Neural crest cell (in vitro differentiated cells): ENCODE measurements at regions not wholly inside any gene's neighbourhood (a gene's known extent, or its start where the extent isn't known, plus 50 kb on each side); places are given as distances from the start of the nearest gene placed in this dataset.

ENCODE experiments used
- DNase-seq: peaks from one replicate; pipeline ENCODE4 v3.0.0; 2021; ENCODE audit warnings: low read depth, mixed read lengths, low spot score
- H3K27ac Mint-ChIP-seq: one replicate; pipeline ENCODE4 v1.8.0; 2021; ENCODE audit warnings: mild to moderate bottlenecking, mixed read lengths; ENCODE audit not compliant: unreplicated experiment
- H3K27me3 Mint-ChIP-seq: 2 replicates; pipeline ENCODE4 v1.8.0; 2021; ENCODE audit warnings: low read depth, mild to moderate bottlenecking, mixed read lengths
- H3K36me3 Mint-ChIP-seq: 2 replicates; pipeline ENCODE4 v1.8.0; 2021; ENCODE audit warnings: low read depth, mild to moderate bottlenecking, mixed read lengths
- H3K4me1 Mint-ChIP-seq: 2 replicates; pipeline ENCODE4 v1.8.0; 2021; ENCODE audit warnings: mixed read lengths
- H3K4me3 Mint-ChIP-seq: one replicate; pipeline ENCODE4 v1.8.0; 2021; ENCODE audit warnings: mild to moderate bottlenecking, mixed read lengths
- H3K9me3 Mint-ChIP-seq: 2 replicates; pipeline ENCODE4 v1.8.0; 2021; ENCODE audit warnings: mixed read lengths
- TF ChIP-seq, protein P1 (sequence below): fragments of 200-600 bp; sonication (generic); conservative IDR thresholded peaks from 2 replicates; pipeline ENCODE4 v1.5.0; 2021; ENCODE audit warnings: antibody characterized with exemption, mild to moderate bottlenecking

DNA sequence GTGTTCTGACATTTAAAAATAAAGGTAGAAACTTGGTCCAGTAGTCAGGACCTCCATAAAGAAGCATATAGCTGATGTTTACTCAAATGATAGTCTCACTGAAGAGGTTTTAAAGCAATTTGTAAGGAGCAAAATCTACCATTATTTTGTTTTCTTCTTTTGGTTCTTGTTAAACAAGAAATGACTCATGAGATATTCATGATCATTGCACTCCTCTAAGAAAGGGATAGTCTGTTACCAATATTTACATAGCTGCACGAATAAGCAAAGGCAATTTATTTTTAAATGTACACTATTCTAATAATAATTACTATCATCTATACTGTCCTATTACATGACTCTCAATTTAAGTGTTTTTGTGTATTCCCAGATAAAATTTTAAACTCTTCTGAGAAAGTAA, 397.9 kb downstream of the FAM47B start:
- Mint-ChIP-seq H3K9me3 (peaks cover 4% of the 10 kb centered on the region), H3K27ac (no peak overlapping the region), H3K4me3 (no peak overlapping the region), H3K27me3 (no peaks in the 10 kb centered on the region), H3K36me3 (no peaks in the 10 kb centered on the region), H3K4me1 (no peaks in the 10 kb centered on the region)
- TF ChIP-seq, protein P1, sequence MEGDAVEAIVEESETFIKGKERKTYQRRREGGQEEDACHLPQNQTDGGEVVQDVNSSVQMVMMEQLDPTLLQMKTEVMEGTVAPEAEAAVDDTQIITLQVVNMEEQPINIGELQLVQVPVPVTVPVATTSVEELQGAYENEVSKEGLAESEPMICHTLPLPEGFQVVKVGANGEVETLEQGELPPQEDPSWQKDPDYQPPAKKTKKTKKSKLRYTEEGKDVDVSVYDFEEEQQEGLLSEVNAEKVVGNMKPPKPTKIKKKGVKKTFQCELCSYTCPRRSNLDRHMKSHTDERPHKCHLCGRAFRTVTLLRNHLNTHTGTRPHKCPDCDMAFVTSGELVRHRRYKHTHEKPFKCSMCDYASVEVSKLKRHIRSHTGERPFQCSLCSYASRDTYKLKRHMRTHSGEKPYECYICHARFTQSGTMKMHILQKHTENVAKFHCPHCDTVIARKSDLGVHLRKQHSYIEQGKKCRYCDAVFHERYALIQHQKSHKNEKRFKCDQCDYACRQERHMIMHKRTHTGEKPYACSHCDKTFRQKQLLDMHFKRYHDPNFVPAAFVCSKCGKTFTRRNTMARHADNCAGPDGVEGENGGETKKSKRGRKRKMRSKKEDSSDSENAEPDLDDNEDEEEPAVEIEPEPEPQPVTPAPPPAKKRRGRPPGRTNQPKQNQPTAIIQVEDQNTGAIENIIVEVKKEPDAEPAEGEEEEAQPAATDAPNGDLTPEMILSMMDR, result no peak
- no peak for DNase-seq

DNA sequence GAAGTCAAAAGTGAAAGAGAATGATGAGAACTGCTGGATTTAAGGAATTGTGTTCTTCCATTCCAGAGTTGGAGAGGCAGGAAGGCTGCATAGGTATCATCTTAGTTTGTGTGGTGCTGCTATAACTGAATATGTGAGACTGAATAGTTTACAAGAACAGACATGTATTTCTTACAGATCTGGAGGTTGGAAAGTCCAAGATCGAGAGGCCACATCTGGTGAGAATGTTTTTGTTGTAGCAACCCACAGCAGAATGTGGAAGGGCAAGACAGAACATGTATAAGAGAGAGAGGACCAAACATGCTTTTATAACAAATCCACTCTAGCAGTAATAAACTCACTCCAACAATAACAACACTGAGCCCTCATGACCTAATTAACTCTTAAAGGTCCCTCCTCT, 408.6 kb downstream of the FAM47B start:
- Mint-ChIP-seq H3K4me3 (no peak overlapping the region), H3K4me1 (no peaks in the 10 kb centered on the region), H3K27ac (no peak overlapping the region), H3K27me3 (no peaks in the 10 kb centered on the region), H3K36me3 (no peaks in the 10 kb centered on the region), H3K9me3 (peaks cover 22% of the 10 kb centered on the region)
- DNase-seq, result no peak
- TF ChIP-seq, protein P1, result no peak

DNA sequence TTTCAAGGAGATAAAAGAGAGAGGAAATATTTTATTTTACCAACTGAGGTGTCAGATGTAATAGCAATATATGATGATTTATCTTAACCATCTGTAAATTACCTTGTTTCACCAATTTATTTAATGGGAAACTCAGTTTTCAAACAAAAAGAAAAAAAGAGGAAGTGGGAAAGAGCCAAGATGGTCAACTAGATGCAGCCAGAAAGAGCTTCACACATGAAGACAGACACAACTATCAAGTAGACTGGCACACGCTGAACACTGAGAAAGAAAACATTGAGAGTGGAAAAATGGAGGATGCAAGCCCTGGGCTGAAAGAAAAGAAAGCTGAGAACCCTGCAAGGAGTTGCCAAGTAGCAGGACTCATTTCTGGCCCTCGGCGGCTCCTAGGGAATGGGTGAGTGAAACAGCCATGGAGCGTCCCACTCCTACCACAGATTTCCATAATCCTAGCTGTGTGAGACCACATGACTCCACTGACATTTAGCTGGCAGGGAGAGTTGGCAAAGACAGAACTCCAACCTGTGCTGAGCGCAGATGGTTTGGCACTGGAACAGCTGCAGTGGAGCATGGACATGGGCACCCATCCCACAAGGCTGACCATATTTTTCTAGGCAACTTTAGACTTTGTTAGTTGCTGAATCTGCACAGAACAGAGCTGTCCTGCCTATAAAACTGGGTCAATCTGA, 409.3 kb downstream of the FAM47B start:
- TF ChIP-seq, protein P1, result no peak
- no peak overlapping the region for H3K27ac Mint-ChIP-seq
- no peaks in the 10 kb centered on the region for H3K27me3 Mint-ChIP-seq
- H3K9me3 Mint-ChIP-seq, result peaks cover 19% of the 10 kb centered on the region
- H3K36me3 Mint-ChIP-seq, result no peaks in the 10 kb centered on the region
- H3K4me1 Mint-ChIP-seq, result no peaks in the 10 kb centered on the region
- no peak for DNase-seq
- no peak overlapping the region for H3K4me3 Mint-ChIP-seq

DNA sequence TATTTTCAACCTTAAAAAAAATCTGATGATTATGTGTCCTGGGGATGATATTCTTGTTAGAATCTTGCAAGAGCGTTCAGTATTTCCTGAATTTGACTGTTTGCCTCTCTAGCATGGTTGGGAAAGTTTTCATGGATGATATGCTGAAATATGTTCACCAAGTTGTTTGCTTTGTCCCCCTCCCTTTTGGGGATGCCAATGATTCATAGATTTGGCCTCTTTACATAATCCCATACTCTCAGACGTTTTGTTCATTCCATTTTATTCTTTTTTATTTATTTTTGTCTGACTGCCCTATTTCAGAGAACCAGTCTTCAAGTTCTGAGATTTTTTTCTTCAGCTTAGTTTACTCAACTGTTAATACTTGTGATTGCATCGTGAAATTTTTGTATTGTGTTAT, 415.1 kb downstream of the FAM47B start:
- Mint-ChIP-seq H3K27me3 (no peaks in the 10 kb centered on the region), H3K27ac (no peak overlapping the region), H3K9me3 (peaks cover 25% of the 10 kb centered on the region), H3K4me1 (no peaks in the 10 kb centered on the region), H3K4me3 (no peak overlapping the region), H3K36me3 (no peaks in the 10 kb centered on the region)
- no peak for DNase-seq
- TF ChIP-seq, protein P1, result no peak

DNA sequence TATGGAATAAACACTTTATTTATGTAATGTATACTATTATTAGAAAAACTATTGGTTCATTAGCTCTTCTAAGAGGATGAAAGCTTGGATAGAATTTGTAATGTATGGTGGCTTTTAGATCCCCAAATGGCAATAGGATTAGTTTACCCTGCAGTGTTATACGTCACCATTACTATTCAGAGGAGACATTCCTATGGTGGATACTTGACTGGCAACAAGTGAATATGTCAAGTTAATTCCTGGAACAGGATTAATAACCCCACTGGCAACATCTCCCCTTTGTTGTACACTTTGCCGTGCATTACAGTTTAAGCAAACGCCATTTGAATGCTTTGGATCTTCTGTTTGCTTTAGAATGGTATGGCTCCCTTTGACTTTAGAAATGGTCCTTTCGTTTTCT, 420.3 kb downstream of the FAM47B start:
- no peak overlapping the region for H3K27ac Mint-ChIP-seq
- H3K36me3 Mint-ChIP-seq, result no peaks in the 10 kb centered on the region
- TF ChIP-seq, protein P1, result no peak
- H3K4me3 Mint-ChIP-seq, result no peak overlapping the region
- no peaks in the 10 kb centered on the region for H3K4me1 Mint-ChIP-seq
- DNase-seq, result no peak
- no peaks in the 10 kb centered on the region for H3K27me3 Mint-ChIP-seq
- peaks cover 7% of the 10 kb centered on the region for H3K9me3 Mint-ChIP-seq

DNA sequence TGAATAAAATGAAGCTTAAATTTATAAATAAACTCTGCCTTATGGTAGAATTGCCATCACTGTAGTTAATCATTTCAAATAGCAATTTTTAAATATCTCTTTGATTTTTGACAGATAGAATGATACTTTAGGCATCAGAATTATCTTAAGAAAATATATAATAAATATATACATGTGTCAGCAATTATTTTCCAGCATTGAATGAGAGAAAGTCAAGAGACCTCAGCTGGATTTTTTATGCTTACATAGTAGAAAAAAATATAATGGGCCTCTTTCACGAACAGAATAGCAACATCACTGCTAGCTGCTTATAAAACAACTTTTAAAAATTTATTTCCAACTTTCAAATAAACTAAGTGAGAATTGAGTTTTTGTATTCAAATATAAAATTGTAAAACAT, 424.0 kb upstream of the MAGEB16 start:
- Mint-ChIP-seq H3K4me3 (no peak overlapping the region), H3K4me1 (no peaks in the 10 kb centered on the region), H3K36me3 (no peaks in the 10 kb centered on the region), H3K27ac (no peak overlapping the region), H3K27me3 (no peaks in the 10 kb centered on the region), H3K9me3 (no peaks in the 10 kb centered on the region)
- TF ChIP-seq, protein P1, result no peak
- DNase-seq, result no peak
